GM12878 (cell line): ENCODE measurements at regions not wholly inside any gene's neighbourhood (a gene's known extent, or its start where the extent isn't known, plus 50 kb on each side); places are given as distances from the start of the nearest gene placed in this dataset.

Experiments
- ATAC-seq: fragments of 200-7000 bp; cut with Tn5 transposase; 3 replicates; pipeline ENCODE4 v1.9.1; 2020; ENCODE audit warnings: mild to moderate bottlenecking, moderate library complexity
- BruUV-seq: library from RNA; stranded (reverse); fragments of 400-500 nt; replicated peaks from 2 replicates; lab custom pipeline; 2021; lab: Mats Ljungman, UMichigan
- CTCF ChIA-PET: fragments of 300-600 bp; sonication (Branson Sonifier 250); formaldehyde crosslinking; extraction: SDS; loops from one replicate; lab custom pipeline; 2021; ENCODE audit warnings: inconsistent platforms; lab: Yijun Ruan, JAX
- POLR2A ChIA-PET: fragments of 350-600 bp; formaldehyde crosslinking; extraction: SDS; loops from one replicate; lab custom pipeline; 2021; ENCODE audit warnings: inconsistent platforms; lab: Charles Lee
- RAD21 ChIA-PET: fragments of 300-600 bp; sonication (Branson Sonifier 250); formaldehyde crosslinking; loops from one replicate; lab custom pipeline; 2023; ENCODE audit warnings: antibody characterized with exemption; ENCODE audit not compliant: unreplicated experiment; lab: Charles Lee
- SMC1A ChIA-PET: fragments of 300-600 bp; sonication (Branson Sonifier 250); formaldehyde crosslinking; loops from one replicate; lab custom pipeline; 2023; ENCODE audit not compliant: unreplicated experiment, uncharacterized antibody; lab: Charles Lee
- DNase-seq: peaks from one replicate; pipeline ENCODE4 v3.0.0-alpha.2; 2011; ENCODE audit warnings: low read depth, low spot score
- FAIRE-seq: peaks from 3 replicates; lab custom pipeline; 2011; peaks lifted over from hg19 to GRCh38; lab: Jason Lieb, UNC
- H2AFZ ChIP-seq: 2 replicates; pipeline ENCODE4 v1.6.0; 2011; ENCODE audit warnings: low read depth, low read length, control low read depth; ENCODE audit not compliant: control insufficient read depth
- H3K27ac ChIP-seq: 2 replicates; pipeline ENCODE4 v1.5.1; 2011; ENCODE audit warnings: control low read depth; ENCODE audit not compliant: control insufficient read depth, insufficient read depth
- H3K27me3 ChIP-seq, 2 experiments: replicated peaks in 1 of 2; 2 replicates each; pipeline versions ENCODE4 v1.6.0 to v1.6.1; 2011; ENCODE audit warnings: low read length in 1 of 2; ENCODE audit not compliant: control insufficient read depth in 2 of 2, insufficient read depth in 2 of 2
- H3K36me3 ChIP-seq, 2 experiments: 2 replicates each; pipeline ENCODE4 v1.5.1; 2011; ENCODE audit warnings: low read length in 1 of 2; ENCODE audit not compliant: control insufficient read depth in 2 of 2, insufficient read depth in 2 of 2
- H3K4me1 ChIP-seq: 2 replicates; pipeline ENCODE4 v1.6.1; 2011; ENCODE audit warnings: mild to moderate bottlenecking, low read length, moderate library complexity, mixed read lengths; ENCODE audit not compliant: control insufficient read depth, insufficient read depth
- H3K4me2 ChIP-seq: 2 replicates; pipeline ENCODE4 v1.6.0; 2011; ENCODE audit warnings: control low read depth; ENCODE audit not compliant: control insufficient read depth, insufficient read depth
- H3K4me3 ChIP-seq: fragments of 200-600 bp; sonication (generic); 2 replicates; pipeline ENCODE4 v1.5.1; 2016
- H3K79me2 ChIP-seq: 2 replicates; pipeline ENCODE4 v1.6.0; 2011; ENCODE audit warnings: low read length; ENCODE audit not compliant: control insufficient read depth, insufficient read depth
- H3K9ac ChIP-seq: 2 replicates; pipeline ENCODE4 v1.8.0; 2011; ENCODE audit warnings: low read length, control low read depth, mixed read lengths; ENCODE audit not compliant: control insufficient read depth, insufficient read depth
- H3K9me3 ChIP-seq: replicated peaks from 3 replicates; pipeline ENCODE4 v1.5.1; 2011; ENCODE audit warnings: mild to moderate bottlenecking, low read length; ENCODE audit not compliant: control insufficient read depth, insufficient read depth
- H4K20me1 ChIP-seq: 2 replicates; pipeline ENCODE4 v1.6.0; 2011; ENCODE audit not compliant: control insufficient read depth, insufficient read depth
- HSF1 ChIP-seq: fragments of 150-350 bp; IDR thresholded peaks from 2 replicates; pipeline ENCODE4 v1.6.1; 2014; ENCODE audit warnings: mild to moderate bottlenecking, low read depth, low read length
- NR2C2 ChIP-seq: IDR thresholded peaks from 2 replicates; pipeline ENCODE4 v1.6.1; 2011; ENCODE audit warnings: borderline replicate concordance, low read depth; ENCODE audit not compliant: control insufficient read depth, insufficient read length
- RAD21 ChIP-seq: IDR thresholded peaks from 2 replicates; pipeline ENCODE4 v1.6.1; 2011; ENCODE audit warnings: mild to moderate bottlenecking, low read depth, low read length, moderate library complexity; ENCODE audit not compliant: insufficient read depth
- SIN3A ChIP-seq: IDR thresholded peaks from 2 replicates; pipeline ENCODE4 v1.6.1; 2012; ENCODE audit warnings: low read depth, low read length, improper control_type of control experiment
- USF1 ChIP-seq: IDR thresholded peaks from 2 replicates; pipeline ENCODE4 v1.6.1; 2011; ENCODE audit warnings: borderline replicate concordance, low read depth, mild to moderate bottlenecking, moderate library complexity, mixed read lengths, low read length; ENCODE audit not compliant: insufficient read depth; ENCODE audit errors: extremely low read length
- YY1 ChIP-seq: IDR thresholded peaks from 2 replicates; pipeline ENCODE4 v1.6.1; 2011; ENCODE audit warnings: low read depth, mild to moderate bottlenecking, low read length
- WGBS: methylation state at CpG from one replicate; pipeline ENCODE4 v1.1.6; 2016; ENCODE audit warnings: low lambda C conversion rate; ENCODE audit not compliant: insufficient replicate concordance, insufficient coverage; ENCODE audit errors: missing lambda C conversion rate; 5-methylcytosine and 5-hydroxymethylcytosine counted together
- in situ Hi-C: fragments of 300-500 bp; cut with MboI; formaldehyde crosslinking; loops from 9 replicates; pipeline ENCODE4 v1.14.3; 2018; ENCODE audit warnings: mixed read lengths
- intact Hi-C: fragments of 100-400 bp; cut with micrococcal nuclease; formaldehyde crosslinking; loops from one replicate; pipeline ENCODE4 v1.14.2; 2022; ENCODE audit not compliant: unreplicated experiment

GRCh38 chr4:56757261-56757746, 64.2 kb downstream of the SPINK2 start:
- Histone ChIP-seq H3K79me2 (no peaks in the 10 kb centered on the region), H4K20me1 (no peaks in the 10 kb centered on the region), H3K4me3 (no peak overlapping the region), H3K36me3 (no peaks in the 10 kb centered on the region), H3K27me3 (no peaks in the 10 kb centered on the region), H2AFZ (peak overlapping the region; percentile 92), H3K27ac (peak overlapping the region; percentile 95), H3K9me3 (no peaks in the 10 kb centered on the region; the same call in 2 of the 3 replicates), H3K4me2 (peak overlapping the region; percentile 92), H3K9ac (peak overlapping the region; percentile 72), H3K4me1 (peaks cover 26% of the 10 kb centered on the region)
- ChIA-PET CTCF (interaction anchor here (1.2 to 2.6 kb wide), 2 partner anchors 42 to 79 kb away, joined by 6 to 9 read pairs; no protein-coding TSS in a partner anchor), SMC1A (interaction anchor here (1.1 kb wide), 2 partner anchors 9 to 79 kb away, joined by 4 to 6 read pairs; no protein-coding TSS in a partner anchor), POLR2A (no interaction called here), RAD21 (interaction anchor here (1.0 to 1.1 kb wide), 2 partner anchors 80 to 222 kb away, joined by 3 to 4 read pairs; partner anchors contain the start of gene POLR2B)
- intact Hi-C loops (no loop called here), in situ Hi-C loops (no loop called here)
- FAIRE-seq (no peak), ATAC-seq (peak; percentile 74), DNase-seq (no peak)
- 1% methylated on average over 5 of the region's 5 CpGs for WGBS
- BruUV-seq: no TSS peak
- no peak for TF ChIP-seq YY1
- TF ChIP-seq NR2C2: no peak
- TF ChIP-seq RAD21: peak; percentile 12; the same call in 1 of the 2 replicates
- TF ChIP-seq SIN3A: no peak
- no peak for TF ChIP-seq HSF1
- TF ChIP-seq USF1: no peak
